ENCODE measurements at regions not wholly inside any gene's neighbourhood (a gene's known extent, or its start where the extent isn't known, plus 50 kb on each side); places are given as distances from the start of the nearest gene placed in this dataset.

DNA sequence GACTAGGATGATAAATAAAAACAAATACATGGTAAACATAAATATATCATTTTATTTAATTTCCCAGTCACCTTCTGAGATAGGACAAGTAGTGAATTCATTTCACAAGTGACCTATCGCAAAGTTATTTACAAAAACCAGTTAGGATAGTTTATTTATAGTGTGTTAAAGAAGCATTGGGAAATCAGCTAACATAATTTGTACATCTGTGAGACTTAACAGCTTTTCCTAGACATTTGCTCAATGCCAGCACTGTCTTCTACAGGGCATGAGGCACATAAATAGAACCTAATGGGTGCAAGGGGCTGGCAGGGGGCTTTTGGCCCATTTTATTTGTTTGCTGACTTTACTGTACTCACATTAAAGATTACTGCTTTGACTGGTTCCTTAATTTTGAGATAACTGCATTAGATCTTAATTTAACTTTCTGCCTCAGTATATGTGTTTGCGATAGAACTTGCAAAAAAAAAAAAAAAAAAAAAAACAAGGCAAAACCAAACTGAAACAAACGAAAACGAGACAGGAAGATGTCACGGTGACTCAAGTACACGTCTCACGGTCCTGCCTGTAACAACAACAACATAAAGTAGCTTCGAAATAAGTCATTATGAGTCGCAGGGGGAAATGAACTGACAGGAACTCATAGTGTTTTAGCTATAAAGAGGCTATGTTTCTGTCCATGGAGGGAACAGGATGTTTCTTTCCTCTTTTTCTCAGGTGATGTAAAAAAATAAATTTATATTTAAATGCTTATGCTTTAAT lies 133.7 kb upstream of the GMDS start:
- H3F3A ChIP-seq (ENCODE audit: insufficient read depth, low read length): no peaks in the 10 kb centered on the region
- H3K36me3 ChIP-seq (ENCODE audit: insufficient read depth, low read length): no peaks in the 10 kb centered on the region
- 0 out of 2 replicates have a peak, but pooled peaks cover 4% of the 10 kb centered on the region for H3K27me3 ChIP-seq (ENCODE audit: insufficient read depth, low read length)
- H3K79me2 ChIP-seq (ENCODE audit: insufficient read depth, low read length): no peaks in the 10 kb centered on the region
- TF ChIP-seq, protein P1, sequence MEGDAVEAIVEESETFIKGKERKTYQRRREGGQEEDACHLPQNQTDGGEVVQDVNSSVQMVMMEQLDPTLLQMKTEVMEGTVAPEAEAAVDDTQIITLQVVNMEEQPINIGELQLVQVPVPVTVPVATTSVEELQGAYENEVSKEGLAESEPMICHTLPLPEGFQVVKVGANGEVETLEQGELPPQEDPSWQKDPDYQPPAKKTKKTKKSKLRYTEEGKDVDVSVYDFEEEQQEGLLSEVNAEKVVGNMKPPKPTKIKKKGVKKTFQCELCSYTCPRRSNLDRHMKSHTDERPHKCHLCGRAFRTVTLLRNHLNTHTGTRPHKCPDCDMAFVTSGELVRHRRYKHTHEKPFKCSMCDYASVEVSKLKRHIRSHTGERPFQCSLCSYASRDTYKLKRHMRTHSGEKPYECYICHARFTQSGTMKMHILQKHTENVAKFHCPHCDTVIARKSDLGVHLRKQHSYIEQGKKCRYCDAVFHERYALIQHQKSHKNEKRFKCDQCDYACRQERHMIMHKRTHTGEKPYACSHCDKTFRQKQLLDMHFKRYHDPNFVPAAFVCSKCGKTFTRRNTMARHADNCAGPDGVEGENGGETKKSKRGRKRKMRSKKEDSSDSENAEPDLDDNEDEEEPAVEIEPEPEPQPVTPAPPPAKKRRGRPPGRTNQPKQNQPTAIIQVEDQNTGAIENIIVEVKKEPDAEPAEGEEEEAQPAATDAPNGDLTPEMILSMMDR (IDR thresholded peaks at IDR 0.05; ENCODE audit: low read length): no peak
- no peak for TF ChIP-seq EZH2 (IDR thresholded peaks at IDR 0.05; ENCODE audit: borderline replicate concordance, low read length)
- no peak overlapping the region for H3K9ac ChIP-seq (ENCODE audit: low read length)
- no peak overlapping the region for H2AFZ ChIP-seq (ENCODE audit: low read length)
- H3K9me3 ChIP-seq (ENCODE audit: low read length): no peaks in the 10 kb centered on the region
- no peak overlapping the region for H3K4me3 ChIP-seq (ENCODE audit: low read depth, low read length, poor library complexity, severe bottlenecking)
- no peak overlapping the region for H3K4me2 ChIP-seq (ENCODE audit: low read length)
- H3K4me1 ChIP-seq (ENCODE audit: insufficient read depth, low read length, severe bottlenecking): no peaks in the 10 kb centered on the region
- H3K27ac ChIP-seq (ENCODE audit: low read depth, low read length, poor library complexity, severe bottlenecking): no peak overlapping the region
- H3K9me2 ChIP-seq (ENCODE audit: low read depth, low read length): no peaks in the 10 kb centered on the region
- no peaks in the 10 kb centered on the region for H4K20me1 ChIP-seq (ENCODE audit: insufficient read depth, low read length)

DNA sequence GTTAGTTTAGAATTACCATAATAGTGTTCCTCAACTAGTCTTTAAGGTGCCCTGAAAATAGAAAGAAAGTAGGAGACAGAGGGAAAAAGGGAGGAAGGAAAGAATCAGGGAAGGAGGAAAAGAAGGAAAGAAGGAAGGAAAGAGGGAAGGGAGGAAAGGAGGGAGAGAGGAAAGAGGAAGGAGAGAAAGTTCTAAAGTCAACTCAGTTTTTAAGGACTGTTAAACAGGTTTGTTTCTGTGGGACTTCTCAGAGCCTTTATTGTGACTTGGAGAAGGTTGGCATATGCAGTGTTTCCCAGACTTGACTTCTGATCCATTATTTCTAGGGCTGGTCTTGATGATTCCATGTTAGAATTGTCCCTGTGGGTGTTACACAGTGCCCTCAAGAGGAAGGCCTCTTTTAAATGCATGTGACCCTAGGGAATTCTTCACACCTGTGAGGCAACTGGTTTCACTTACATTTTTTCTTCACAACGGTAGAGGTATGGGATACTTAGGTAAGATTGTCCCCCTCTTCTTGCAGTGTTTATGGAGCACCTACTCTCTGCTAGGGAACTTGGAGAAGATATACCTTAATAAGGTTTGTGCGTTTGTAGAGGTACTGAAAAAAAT lies 132.7 kb upstream of the GMDS start:
- Histone ChIP-seq H3K4me1 (ENCODE audit: insufficient read depth, low read length, severe bottlenecking) (no peaks in the 10 kb centered on the region), H3K79me2 (ENCODE audit: insufficient read depth, low read length) (no peaks in the 10 kb centered on the region), H3K4me3 (ENCODE audit: low read depth, low read length, poor library complexity, severe bottlenecking) (no peak overlapping the region), H3F3A (ENCODE audit: insufficient read depth, low read length) (no peaks in the 10 kb centered on the region), H3K9me2 (ENCODE audit: low read depth, low read length) (no peaks in the 10 kb centered on the region), H3K4me2 (ENCODE audit: low read length) (no peak overlapping the region), H2AFZ (ENCODE audit: low read length) (no peak overlapping the region), H3K27me3 (ENCODE audit: insufficient read depth, low read length) (0 out of 2 replicates have a peak, but pooled peaks cover 4% of the 10 kb centered on the region), H3K36me3 (ENCODE audit: insufficient read depth, low read length) (no peaks in the 10 kb centered on the region), H3K9ac (ENCODE audit: low read length) (no peak overlapping the region), H3K9me3 (ENCODE audit: low read length) (no peaks in the 10 kb centered on the region), H3K27ac (ENCODE audit: low read depth, low read length, poor library complexity, severe bottlenecking) (no peak overlapping the region), H4K20me1 (ENCODE audit: insufficient read depth, low read length) (no peaks in the 10 kb centered on the region)
- TF ChIP-seq EZH2 (IDR thresholded peaks at IDR 0.05; ENCODE audit: borderline replicate concordance, low read length): no peak
- TF ChIP-seq, protein P1 (IDR thresholded peaks at IDR 0.05; ENCODE audit: low read length): no peak

DNA sequence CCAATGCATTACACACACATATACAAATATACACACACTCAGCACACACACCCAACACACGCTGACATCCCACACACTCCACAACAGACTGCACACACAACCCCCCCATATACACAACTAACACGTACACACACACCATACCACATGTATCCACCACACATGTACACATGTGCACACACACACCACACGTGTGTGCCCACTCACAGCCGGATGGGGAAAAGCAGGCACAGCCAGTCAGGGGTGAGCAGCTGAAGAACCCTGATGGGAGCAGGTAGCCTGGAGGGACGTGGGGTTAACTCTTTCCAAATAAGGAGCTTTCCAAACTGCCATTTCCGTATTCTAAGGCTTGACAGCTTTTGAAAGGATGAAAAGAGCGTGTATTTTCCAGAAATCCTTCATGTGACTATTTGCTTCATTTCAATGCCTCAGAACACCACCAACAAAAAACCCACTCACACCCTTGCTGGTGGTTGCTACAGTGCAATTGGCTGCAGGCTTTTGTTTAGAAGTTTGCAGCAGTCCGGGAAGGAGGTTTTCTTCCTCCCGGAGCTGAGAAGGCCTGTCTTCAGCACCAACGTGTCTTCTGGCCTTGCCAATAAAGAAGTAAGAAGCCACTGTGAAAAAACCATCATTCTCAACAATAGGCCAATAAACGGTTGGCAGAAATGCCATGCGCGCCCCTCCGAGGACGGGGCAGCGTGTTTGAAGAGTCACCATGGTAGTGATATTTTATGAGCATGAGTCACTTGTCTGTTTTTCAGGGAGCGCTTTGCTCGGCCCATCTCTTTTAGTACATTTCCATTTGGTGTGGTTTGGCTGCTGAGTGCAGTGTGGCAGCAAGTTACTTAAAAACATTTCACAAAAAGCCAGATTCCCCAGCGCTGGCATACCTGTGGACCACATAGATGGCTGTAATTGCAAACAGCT lies 131.3 kb upstream of the GMDS start:
- TF ChIP-seq EZH2 (IDR thresholded peaks at IDR 0.05; ENCODE audit: borderline replicate concordance, low read length): no peak
- TF ChIP-seq, protein P1 (IDR thresholded peaks at IDR 0.05; ENCODE audit: low read length): no peak
- Histone ChIP-seq H2AFZ (ENCODE audit: low read length) (no peak overlapping the region), H3K9ac (ENCODE audit: low read length) (no peak overlapping the region), H3K9me3 (ENCODE audit: low read length) (no peaks in the 10 kb centered on the region), H3K27me3 (ENCODE audit: insufficient read depth, low read length) (no peaks in the 10 kb centered on the region), H3K4me2 (ENCODE audit: low read length) (no peak overlapping the region), H3K4me3 (ENCODE audit: low read depth, low read length, poor library complexity, severe bottlenecking) (no peak overlapping the region), H3K36me3 (ENCODE audit: insufficient read depth, low read length) (no peaks in the 10 kb centered on the region), H3K4me1 (ENCODE audit: insufficient read depth, low read length, severe bottlenecking) (no peaks in the 10 kb centered on the region), H3K79me2 (ENCODE audit: insufficient read depth, low read length) (no peaks in the 10 kb centered on the region), H3F3A (ENCODE audit: insufficient read depth, low read length) (no peaks in the 10 kb centered on the region), H4K20me1 (ENCODE audit: insufficient read depth, low read length) (no peaks in the 10 kb centered on the region), H3K9me2 (ENCODE audit: low read depth, low read length) (no peaks in the 10 kb centered on the region), H3K27ac (ENCODE audit: low read depth, low read length, poor library complexity, severe bottlenecking) (no peak overlapping the region)

All from OCI-LY1 (cell line).